Fibroblast of pulmonary artery (primary cell): ENCODE measurements at regions not wholly inside any gene's neighbourhood (a gene's known extent, or its start where the extent isn't known, plus 50 kb on each side); places are given as distances from the start of the nearest gene placed in this dataset.

ENCODE experiments used
- DNase-seq: peaks from one replicate; pipeline ENCODE4 v3.0.0-alpha.2; 2010; ENCODE audit warnings: low read depth
- H3K4me3 ChIP-seq: replicated peaks from 2 replicates; pipeline ENCODE4 v1.5.1; 2011; ENCODE audit warnings: low read depth, mild to moderate bottlenecking, control low read depth, low read length, moderate library complexity
- TF ChIP-seq, protein P1 (sequence below): IDR thresholded peaks from 2 replicates; pipeline ENCODE4 v1.5.1; 2011; ENCODE audit warnings: mild to moderate bottlenecking, control low read depth, low read length, inconsistent platforms; ENCODE audit errors: missing control alignments

DNA sequence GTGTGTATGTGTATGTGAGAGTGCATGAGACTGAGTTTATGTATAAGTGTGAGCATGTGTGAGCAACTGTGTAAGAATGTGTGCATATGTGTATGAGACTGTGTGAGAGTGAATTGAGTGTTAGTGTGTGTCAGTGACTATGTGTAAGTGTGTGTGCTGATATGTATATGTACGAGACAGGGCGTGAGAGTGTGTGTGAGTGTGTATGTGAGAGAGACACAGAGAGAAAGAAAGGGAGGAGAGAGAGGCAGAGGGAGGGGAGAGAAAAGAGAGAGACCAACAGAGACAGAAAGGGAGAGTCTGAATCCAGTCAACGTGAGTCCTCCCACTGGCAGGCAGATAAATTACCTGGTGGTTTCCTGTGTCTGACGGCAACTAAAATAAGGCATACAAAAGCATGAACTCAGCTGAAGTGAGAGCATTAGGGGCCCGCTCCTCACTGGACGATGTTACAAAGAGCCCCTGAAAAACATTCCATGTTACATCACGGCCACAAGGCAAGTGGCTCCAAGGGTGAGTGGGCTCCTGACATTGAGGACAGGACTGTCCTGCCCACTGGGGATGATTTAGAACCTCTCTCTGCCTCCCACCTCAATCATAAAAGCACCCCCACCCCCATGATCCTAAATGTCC lies 66.6 kb upstream of the TIAM1 start:
- H3K4me3 ChIP-seq: no peak overlapping the region
- DNase-seq: no peak
- TF ChIP-seq, protein P1, sequence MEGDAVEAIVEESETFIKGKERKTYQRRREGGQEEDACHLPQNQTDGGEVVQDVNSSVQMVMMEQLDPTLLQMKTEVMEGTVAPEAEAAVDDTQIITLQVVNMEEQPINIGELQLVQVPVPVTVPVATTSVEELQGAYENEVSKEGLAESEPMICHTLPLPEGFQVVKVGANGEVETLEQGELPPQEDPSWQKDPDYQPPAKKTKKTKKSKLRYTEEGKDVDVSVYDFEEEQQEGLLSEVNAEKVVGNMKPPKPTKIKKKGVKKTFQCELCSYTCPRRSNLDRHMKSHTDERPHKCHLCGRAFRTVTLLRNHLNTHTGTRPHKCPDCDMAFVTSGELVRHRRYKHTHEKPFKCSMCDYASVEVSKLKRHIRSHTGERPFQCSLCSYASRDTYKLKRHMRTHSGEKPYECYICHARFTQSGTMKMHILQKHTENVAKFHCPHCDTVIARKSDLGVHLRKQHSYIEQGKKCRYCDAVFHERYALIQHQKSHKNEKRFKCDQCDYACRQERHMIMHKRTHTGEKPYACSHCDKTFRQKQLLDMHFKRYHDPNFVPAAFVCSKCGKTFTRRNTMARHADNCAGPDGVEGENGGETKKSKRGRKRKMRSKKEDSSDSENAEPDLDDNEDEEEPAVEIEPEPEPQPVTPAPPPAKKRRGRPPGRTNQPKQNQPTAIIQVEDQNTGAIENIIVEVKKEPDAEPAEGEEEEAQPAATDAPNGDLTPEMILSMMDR: no peak

DNA sequence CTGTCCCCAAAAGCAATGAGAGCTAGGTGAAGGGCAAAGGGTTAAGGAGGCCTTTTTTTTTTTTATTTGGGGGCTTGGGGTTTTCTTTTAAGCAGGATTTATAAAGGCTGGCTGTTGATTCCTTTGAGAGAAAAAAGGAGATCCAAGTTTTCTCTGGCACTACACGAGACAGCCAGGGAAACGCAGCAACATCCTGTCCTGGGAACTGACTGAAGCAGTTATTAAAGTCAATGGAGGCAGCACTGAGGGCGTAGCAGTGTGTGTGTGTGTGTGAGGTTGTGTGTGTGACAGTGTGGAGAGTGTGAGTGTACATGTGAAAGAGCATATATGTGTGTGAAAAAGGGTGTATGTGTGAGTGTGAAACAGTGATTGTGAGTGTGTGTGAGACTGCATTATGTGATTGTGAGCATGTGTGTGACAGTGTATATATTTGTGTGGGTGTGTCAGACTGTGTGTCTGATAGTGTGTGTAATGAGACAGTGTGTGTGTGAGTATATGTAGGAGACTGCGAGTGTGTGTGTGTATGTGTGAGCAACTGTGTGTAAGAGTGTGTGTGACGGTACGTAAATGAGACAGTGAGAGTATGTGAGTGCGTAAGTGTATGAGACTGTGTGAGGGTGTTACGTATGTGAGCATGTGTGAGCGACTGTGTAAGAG lies 65.9 kb upstream of the TIAM1 start:
- TF ChIP-seq, protein P1: no peak
- no peak overlapping the region for H3K4me3 ChIP-seq
- DNase-seq: no peak

DNA sequence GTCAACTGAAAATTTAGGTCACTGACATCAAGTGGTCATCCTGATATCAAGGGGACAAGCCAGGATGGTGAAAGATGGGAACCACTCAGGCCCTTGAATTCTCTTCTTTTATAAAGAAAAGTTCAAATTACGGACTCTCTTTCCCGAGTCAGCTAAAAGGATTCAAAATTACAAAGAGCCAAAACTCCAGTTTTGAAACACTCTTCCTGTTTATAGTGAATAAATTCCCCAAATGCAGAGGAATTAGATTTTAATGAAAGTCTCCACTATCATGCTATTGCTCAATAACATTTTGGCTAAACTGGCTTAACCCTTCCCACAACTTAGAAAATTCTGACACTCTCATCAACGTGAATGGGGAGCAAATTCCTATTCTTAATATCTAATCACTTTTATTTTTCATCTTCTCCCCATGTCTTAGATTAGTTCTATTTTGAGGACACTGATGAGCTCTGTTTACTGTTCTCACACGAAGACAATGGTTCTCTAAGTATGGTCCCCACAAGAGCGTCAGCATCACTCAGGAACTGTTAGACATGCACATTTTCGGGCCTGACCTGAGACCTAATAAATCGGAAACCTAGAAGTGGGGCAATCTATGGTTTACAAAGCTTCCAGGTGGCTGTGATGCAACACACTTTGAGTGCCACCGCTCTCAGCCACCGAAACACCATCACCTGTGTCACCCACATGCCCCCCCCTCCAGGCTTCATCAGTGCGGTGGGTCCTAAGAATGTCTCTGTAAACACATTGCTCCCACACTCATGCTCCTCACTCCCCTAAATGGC lies 64.4 kb upstream of the TIAM1 start:
- no peak overlapping the region for H3K4me3 ChIP-seq
- DNase-seq: no peak
- TF ChIP-seq, protein P1: no peak

DNA sequence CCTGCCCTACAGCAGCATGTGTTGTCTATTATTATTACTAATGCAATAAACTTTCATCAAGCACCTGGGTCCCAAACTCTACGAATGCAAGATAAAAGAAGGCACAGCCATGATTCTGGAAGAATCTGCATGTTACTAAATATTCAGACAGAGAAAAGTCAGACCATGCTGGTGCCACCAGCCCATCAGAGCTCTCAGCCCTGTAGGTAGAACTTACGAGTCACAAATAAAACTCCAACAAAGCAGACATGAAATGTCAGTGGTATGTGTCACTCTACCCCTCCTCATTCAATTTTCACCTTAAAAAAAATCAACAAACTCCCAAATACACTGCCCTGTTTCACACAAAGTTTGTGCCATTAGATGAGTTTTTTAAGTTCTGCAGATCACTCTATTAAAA lies 62.4 kb upstream of the TIAM1 start:
- no peak overlapping the region for H3K4me3 ChIP-seq
- TF ChIP-seq, protein P1: no peak
- no peak for DNase-seq

DNA sequence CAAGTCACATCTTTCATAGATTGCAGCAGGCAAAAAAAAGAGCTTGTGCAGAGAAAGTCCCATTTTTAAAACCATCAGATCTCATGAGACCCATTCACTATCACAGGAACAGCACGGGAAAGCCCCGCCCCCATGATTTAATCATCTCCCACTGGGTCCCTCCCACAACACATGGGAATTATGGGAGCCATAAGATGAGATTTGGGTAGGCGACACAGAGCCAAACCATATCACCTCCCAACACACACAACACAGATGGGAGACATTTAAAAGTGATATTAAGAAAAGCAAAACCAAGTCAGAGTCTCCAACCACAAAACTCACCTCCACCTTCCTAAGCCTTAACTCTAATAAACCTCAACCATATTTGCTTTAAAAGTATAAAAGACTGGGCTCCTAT lies 61.5 kb upstream of the TIAM1 start:
- DNase-seq: no peak
- TF ChIP-seq, protein P1: no peak
- H3K4me3 ChIP-seq: no peak overlapping the region

DNA sequence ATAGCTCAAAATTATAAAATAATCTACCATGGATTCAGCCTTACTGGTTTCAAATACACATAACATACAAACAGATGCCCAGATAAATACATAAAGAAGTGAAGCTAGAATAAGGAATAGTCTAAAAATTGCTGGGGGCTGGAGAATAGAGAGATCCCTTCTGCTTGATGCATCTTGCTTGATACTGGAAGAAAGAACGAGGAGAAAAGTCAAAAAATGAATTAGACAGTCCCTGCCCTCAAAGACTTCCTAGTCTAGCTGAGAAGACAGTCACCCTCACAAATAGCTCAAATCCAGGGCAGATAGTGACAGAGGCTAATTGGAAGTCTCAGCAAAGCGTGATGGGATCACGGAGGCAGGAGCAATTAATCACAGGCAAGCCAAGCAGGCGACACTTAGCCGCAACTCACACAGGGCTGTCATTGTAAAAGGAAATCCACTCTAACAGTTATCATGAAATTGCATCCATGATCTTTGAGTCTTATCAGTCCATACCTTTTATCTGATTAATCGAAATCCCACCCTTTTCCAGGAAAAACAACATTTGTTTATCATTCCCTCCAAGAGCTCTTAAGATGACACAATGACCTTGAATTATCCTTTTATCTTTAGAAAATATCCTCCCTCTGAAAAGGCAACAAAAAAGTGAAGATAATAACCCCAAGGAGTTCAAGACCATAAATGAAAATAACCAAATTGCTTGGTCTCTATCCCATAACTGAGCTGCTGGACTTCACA lies 59.7 kb upstream of the TIAM1 start:
- no peak overlapping the region for H3K4me3 ChIP-seq
- no peak for DNase-seq
- TF ChIP-seq, protein P1: no peak
